Neural progenitor cell (in vitro differentiated cells): ENCODE measurements at regions not wholly inside any gene's neighbourhood (a gene's known extent, or its start where the extent isn't known, plus 50 kb on each side); places are given as distances from the start of the nearest gene placed in this dataset.

Experiments used
- DNase-seq: peaks from one replicate; pipeline ENCODE4 v3.0.0-alpha.2; 2016; ENCODE audit warnings: low spot score
- H2AFZ ChIP-seq: fragments of 200-600 bp; sonication (generic); replicated peaks from 2 replicates; pipeline ENCODE4 v1.6.1; 2016; ENCODE audit warnings: antibody characterized with exemption
- H3F3A ChIP-seq: fragments of 200-600 bp; sonication (generic); 2 replicates; pipeline ENCODE4 v1.6.1; 2016; ENCODE audit warnings: antibody characterized with exemption, low read depth
- H3K27ac ChIP-seq: fragments of 200-600 bp; sonication (generic); 2 replicates; pipeline ENCODE4 v1.5.1; 2016; ENCODE audit warnings: mild to moderate bottlenecking
- H3K27me3 ChIP-seq: fragments of 200-600 bp; sonication (generic); 2 replicates; pipeline ENCODE4 v1.6.1; 2016; ENCODE audit warnings: mild to moderate bottlenecking, moderate library complexity
- H3K36me3 ChIP-seq: fragments of 200-600 bp; sonication (generic); 2 replicates; pipeline ENCODE4 v1.5.1; 2016
- H3K4me1 ChIP-seq: fragments of 200-600 bp; sonication (generic); 2 replicates; pipeline ENCODE4 v1.6.1; 2016; ENCODE audit warnings: mixed run types
- H3K4me2 ChIP-seq: fragments of 200-600 bp; sonication (generic); 2 replicates; pipeline ENCODE4 v1.6.1; 2016
- H3K4me3 ChIP-seq: fragments of 200-600 bp; sonication (generic); 2 replicates; pipeline ENCODE4 v1.5.1; 2016
- H3K79me2 ChIP-seq: fragments of 200-600 bp; sonication (generic); 2 replicates; pipeline ENCODE4 v1.6.1; 2016; ENCODE audit warnings: low read depth
- H3K9ac ChIP-seq: fragments of 200-600 bp; sonication (generic); 2 replicates; pipeline ENCODE4 v1.6.1; 2016
- H3K9me3 ChIP-seq: fragments of 200-600 bp; sonication (generic); 2 replicates; pipeline ENCODE4 v1.5.1; 2016; ENCODE audit warnings: low read depth
- H4K20me1 ChIP-seq: fragments of 200-600 bp; sonication (generic); 2 replicates; pipeline ENCODE4 v1.6.1; 2016; ENCODE audit warnings: low read depth
- H3K27ac Mint-ChIP-seq: 3 replicates; pipeline ENCODE4 v1.8.0; 2021; ENCODE audit warnings: mixed read lengths
- H3K27me3 Mint-ChIP-seq: 2 replicates; pipeline ENCODE4 v1.8.0; 2022; ENCODE audit warnings: low read depth, mild to moderate bottlenecking, inconsistent platforms, moderate library complexity, mixed read lengths; ENCODE audit not compliant: insufficient read depth
- H3K36me3 Mint-ChIP-seq: 3 replicates; pipeline ENCODE4 v1.8.0; 2021; ENCODE audit warnings: mixed read lengths
- H3K4me1 Mint-ChIP-seq: 3 replicates; pipeline ENCODE4 v1.8.0; 2021; ENCODE audit warnings: mixed read lengths
- H3K4me3 Mint-ChIP-seq: 3 replicates; pipeline ENCODE4 v1.8.0; 2021; ENCODE audit warnings: mild to moderate bottlenecking, moderate library complexity, mixed read lengths
- H3K9me3 Mint-ChIP-seq: 3 replicates; pipeline ENCODE4 v1.8.0; 2020; ENCODE audit warnings: mixed read lengths
- EZH2 ChIP-seq: fragments of 200-600 bp; sonication (generic); IDR thresholded peaks from 2 replicates; pipeline ENCODE4 v1.6.1; 2017; ENCODE audit warnings: antibody characterized with exemption, mild to moderate bottlenecking, moderate library complexity
- EZH2phosphoT487 ChIP-seq: fragments of 200-600 bp; sonication (generic); IDR thresholded peaks from 2 replicates; pipeline ENCODE4 v1.6.1; 2017; ENCODE audit warnings: antibody characterized with exemption
- TF ChIP-seq, protein P1 (sequence below): fragments of 200-600 bp; sonication (generic); IDR thresholded peaks from 2 replicates; pipeline ENCODE4 v1.5.1; 2017; ENCODE audit warnings: antibody characterized with exemption, mild to moderate bottlenecking

DNA sequence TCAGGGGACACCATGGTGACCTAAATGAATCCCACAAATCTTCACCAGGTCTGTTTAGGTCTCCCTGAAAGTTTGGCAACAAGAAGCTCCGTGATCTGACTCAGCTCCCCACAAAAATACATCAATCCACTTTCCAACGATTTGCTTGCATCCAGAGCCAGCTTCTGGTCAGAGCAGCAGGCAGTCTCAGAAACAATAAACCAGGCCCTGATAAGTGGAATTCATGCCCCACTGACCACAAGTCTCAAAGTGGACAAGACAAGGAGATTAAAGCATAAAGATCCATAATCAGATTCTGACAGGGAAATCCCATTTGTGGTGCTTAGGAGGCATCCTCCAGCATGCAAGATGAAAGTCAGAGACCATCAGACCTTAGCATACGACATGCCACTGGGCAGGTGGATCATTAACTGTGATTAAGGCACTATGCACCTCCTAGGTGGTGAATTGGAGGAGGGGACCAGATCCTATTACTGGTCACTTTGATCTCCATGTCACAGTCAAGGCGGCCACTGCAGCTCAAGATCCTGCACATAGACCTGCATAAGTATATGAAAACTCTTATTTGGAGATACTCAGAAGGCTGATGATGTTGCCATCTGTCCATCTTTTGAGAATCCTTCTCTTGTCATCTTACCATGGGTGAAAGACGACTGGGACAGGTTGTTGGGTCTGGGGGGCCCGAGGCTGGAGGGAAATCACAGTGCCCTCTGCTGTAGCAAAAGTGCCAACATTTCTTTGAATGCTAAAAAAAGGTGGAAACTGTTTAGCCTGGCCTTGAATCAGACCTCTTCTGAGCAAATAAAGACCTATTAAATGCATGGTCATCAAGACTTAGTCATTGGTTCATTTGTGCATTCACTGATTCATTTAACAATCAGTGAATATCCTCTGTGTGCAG, 309.2 kb upstream of the CCL2 start:
- no peak for TF ChIP-seq EZH2
- TF ChIP-seq, protein P1, sequence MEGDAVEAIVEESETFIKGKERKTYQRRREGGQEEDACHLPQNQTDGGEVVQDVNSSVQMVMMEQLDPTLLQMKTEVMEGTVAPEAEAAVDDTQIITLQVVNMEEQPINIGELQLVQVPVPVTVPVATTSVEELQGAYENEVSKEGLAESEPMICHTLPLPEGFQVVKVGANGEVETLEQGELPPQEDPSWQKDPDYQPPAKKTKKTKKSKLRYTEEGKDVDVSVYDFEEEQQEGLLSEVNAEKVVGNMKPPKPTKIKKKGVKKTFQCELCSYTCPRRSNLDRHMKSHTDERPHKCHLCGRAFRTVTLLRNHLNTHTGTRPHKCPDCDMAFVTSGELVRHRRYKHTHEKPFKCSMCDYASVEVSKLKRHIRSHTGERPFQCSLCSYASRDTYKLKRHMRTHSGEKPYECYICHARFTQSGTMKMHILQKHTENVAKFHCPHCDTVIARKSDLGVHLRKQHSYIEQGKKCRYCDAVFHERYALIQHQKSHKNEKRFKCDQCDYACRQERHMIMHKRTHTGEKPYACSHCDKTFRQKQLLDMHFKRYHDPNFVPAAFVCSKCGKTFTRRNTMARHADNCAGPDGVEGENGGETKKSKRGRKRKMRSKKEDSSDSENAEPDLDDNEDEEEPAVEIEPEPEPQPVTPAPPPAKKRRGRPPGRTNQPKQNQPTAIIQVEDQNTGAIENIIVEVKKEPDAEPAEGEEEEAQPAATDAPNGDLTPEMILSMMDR, result peak; percentile 30
- no peak for DNase-seq
- H3K9me3 Mint-ChIP-seq, result no peaks in the 10 kb centered on the region
- H3K4me1 ChIP-seq, result no peaks in the 10 kb centered on the region
- no peaks in the 10 kb centered on the region for H4K20me1 ChIP-seq
- no peaks in the 10 kb centered on the region for H3K36me3 ChIP-seq
- no peak overlapping the region for H3K27ac ChIP-seq
- H3K27me3 Mint-ChIP-seq, result peaks cover 6% of the 10 kb centered on the region
- no peak overlapping the region for H3K9ac ChIP-seq
- no peak overlapping the region for H3K4me2 ChIP-seq
- no peak overlapping the region for H3K4me3 ChIP-seq
- no peak overlapping the region for H2AFZ ChIP-seq
- no peaks in the 10 kb centered on the region for H3K9me3 ChIP-seq
- H3K79me2 ChIP-seq, result no peaks in the 10 kb centered on the region
- no peaks in the 10 kb centered on the region for H3K36me3 Mint-ChIP-seq
- peak overlapping the region; percentile 68 for H3K4me3 Mint-ChIP-seq
- H3F3A ChIP-seq, result no peaks in the 10 kb centered on the region
- peaks cover 31% of the 10 kb centered on the region for H3K4me1 Mint-ChIP-seq
- H3K27ac Mint-ChIP-seq, result no peak overlapping the region
- H3K27me3 ChIP-seq, result no peaks in the 10 kb centered on the region

DNA sequence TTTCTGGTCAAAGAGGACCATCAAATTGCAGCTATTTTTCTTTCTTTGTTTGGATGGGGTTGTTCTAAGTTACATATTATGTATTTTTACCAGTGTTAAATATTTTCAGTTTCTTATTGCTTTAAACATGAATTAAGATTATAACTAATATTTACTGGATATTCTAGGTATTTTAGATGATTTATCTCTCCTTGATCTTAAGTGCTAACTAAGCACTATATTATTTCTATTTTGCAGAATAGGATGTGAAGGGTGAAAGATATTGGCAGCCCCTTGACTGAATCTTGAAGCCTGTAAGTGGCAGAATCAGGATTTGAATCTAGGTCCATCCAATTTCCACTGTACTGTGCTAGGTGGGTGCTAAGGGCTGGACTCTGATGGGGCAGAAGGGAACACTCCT, 307.3 kb upstream of the CCL2 start:
- Mint-ChIP-seq H3K36me3 (no peaks in the 10 kb centered on the region), H3K27ac (no peak overlapping the region), H3K9me3 (no peaks in the 10 kb centered on the region), H3K4me1 (peaks cover 31% of the 10 kb centered on the region), H3K4me3 (no peak overlapping the region), H3K27me3 (peaks cover 8% of the 10 kb centered on the region)
- H3K4me2 ChIP-seq, result no peak overlapping the region
- H3K9me3 ChIP-seq, result no peaks in the 10 kb centered on the region
- no peaks in the 10 kb centered on the region for H3K36me3 ChIP-seq
- H3K27ac ChIP-seq, result no peak overlapping the region
- H2AFZ ChIP-seq, result no peak overlapping the region
- H3K27me3 ChIP-seq, result no peaks in the 10 kb centered on the region
- H3K9ac ChIP-seq, result no peak overlapping the region
- no peaks in the 10 kb centered on the region for H3F3A ChIP-seq
- no peaks in the 10 kb centered on the region for H3K4me1 ChIP-seq
- TF ChIP-seq, protein P1, result no peak
- TF ChIP-seq EZH2phosphoT487, result no peak
- no peak for TF ChIP-seq EZH2
- H4K20me1 ChIP-seq, result no peaks in the 10 kb centered on the region
- no peak overlapping the region for H3K4me3 ChIP-seq
- no peak for DNase-seq
- H3K79me2 ChIP-seq, result no peaks in the 10 kb centered on the region

DNA sequence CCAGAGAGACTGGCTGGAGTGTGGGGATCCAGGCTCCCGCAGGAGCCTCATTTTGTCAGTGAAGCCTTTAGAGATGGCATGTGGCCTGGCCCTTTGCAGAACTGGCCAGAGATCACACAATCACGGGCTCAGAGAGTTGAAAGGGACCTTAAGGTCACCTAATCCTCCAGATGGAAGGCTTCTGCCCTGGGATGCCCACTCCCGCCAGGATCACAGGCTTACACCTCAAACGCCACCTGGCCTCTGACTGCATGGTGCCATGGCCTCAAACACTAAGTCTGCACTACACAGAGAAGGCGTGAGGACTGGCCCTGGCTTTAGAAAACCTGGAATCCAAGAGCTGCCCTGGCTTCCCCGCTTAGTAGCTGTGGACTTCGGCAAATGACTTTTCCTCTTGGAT, 306.8 kb upstream of the CCL2 start:
- no peak overlapping the region for H3K27ac ChIP-seq
- H3K79me2 ChIP-seq, result no peaks in the 10 kb centered on the region
- H3K27ac Mint-ChIP-seq, result no peak overlapping the region
- no peaks in the 10 kb centered on the region for H4K20me1 ChIP-seq
- no peak for DNase-seq
- no peaks in the 10 kb centered on the region for H3K4me1 ChIP-seq
- no peaks in the 10 kb centered on the region for H3F3A ChIP-seq
- no peak overlapping the region for H3K4me3 Mint-ChIP-seq
- H3K27me3 Mint-ChIP-seq, result peaks cover 8% of the 10 kb centered on the region
- H2AFZ ChIP-seq, result no peak overlapping the region
- H3K36me3 Mint-ChIP-seq, result no peaks in the 10 kb centered on the region
- no peak overlapping the region for H3K9ac ChIP-seq
- H3K4me2 ChIP-seq, result no peak overlapping the region
- H3K9me3 Mint-ChIP-seq, result no peaks in the 10 kb centered on the region
- H3K4me3 ChIP-seq, result no peak overlapping the region
- TF ChIP-seq, protein P1, result no peak
- TF ChIP-seq EZH2phosphoT487, result no peak
- no peak for TF ChIP-seq EZH2
- H3K9me3 ChIP-seq, result no peaks in the 10 kb centered on the region
- H3K36me3 ChIP-seq, result no peaks in the 10 kb centered on the region
- H3K4me1 Mint-ChIP-seq, result peaks cover 31% of the 10 kb centered on the region
- H3K27me3 ChIP-seq, result no peaks in the 10 kb centered on the region
